K562 (cell line): ENCODE measurements at regions not wholly inside any gene's neighbourhood (a gene's known extent, or its start where the extent isn't known, plus 50 kb on each side); places are given as distances from the start of the nearest gene placed in this dataset.

ENCODE experiments used
- ATAC-seq: fragments of 200-7000 bp; cut with Tn5 transposase; 3 replicates; pipeline ENCODE4 v1.9.1; 2020; ENCODE audit warnings: moderate library complexity
- BruUV-seq: library from RNA; stranded (reverse); fragments of 400-500 nt; replicated peaks from 2 replicates; lab custom pipeline; 2021; lab: Mats Ljungman, UMichigan
- CTCF ChIA-PET: fragments of 300-600 bp; formaldehyde crosslinking; extraction: SDS; loops from one replicate; lab custom pipeline; 2021; ENCODE audit warnings: low intra/inter-chr PET ratio; lab: Yijun Ruan, JAX
- POLR2A ChIA-PET: fragments of 300-600, 350-650 bp; sonication (Branson Sonifier 250); formaldehyde crosslinking; extraction: SDS; loops from one replicate; lab custom pipeline; 2021; ENCODE audit warnings: antibody characterized with exemption, inconsistent platforms; lab: Yijun Ruan, JAX
- DNase-seq, 4 experiments: peaks; one replicate each; pipeline versions ENCODE4 v3.0.0 to v3.0.0-alpha.2; 2011 to 2018; ENCODE audit warnings: low spot score in 3 of 4, mixed read lengths in 3 of 4; ENCODE audit errors: extremely low read depth in 1 of 4
- FAIRE-seq: peaks from 2 replicates; lab custom pipeline; 2011; peaks lifted over from hg19 to GRCh38; lab: Jason Lieb, UNC
- H2AFZ ChIP-seq: 2 replicates; pipeline ENCODE4 v1.6.0; 2011; ENCODE audit warnings: low read depth, low read length, control low read depth, inconsistent platforms
- H3K27ac ChIP-seq: fragments of 200-600 bp; 3 replicates; pipeline ENCODE4 v1.8.0; 2011; ENCODE audit warnings: low read depth, mild to moderate bottlenecking, control low read depth, inconsistent platforms, low read length, moderate library complexity, mixed read lengths; ENCODE audit errors: extremely low read depth
- H3K27me3 ChIP-seq, 2 experiments: fragments of 300-600 bp in 1 of 2; 2 replicates in 1 of 2; 3 replicates in 1 of 2; pipeline versions ENCODE4 v1.6.0 to v1.8.0; 2011; ENCODE audit warnings: inconsistent platforms in 2 of 2, low read length in 2 of 2, mild to moderate bottlenecking in 1 of 2, mixed read lengths in 1 of 2, moderate library complexity in 1 of 2; ENCODE audit not compliant: control insufficient read depth in 2 of 2, insufficient read depth in 2 of 2
- H3K36me3 ChIP-seq: fragments of 300-600 bp; 3 replicates; pipeline ENCODE4 v1.8.0; 2011; ENCODE audit warnings: mild to moderate bottlenecking, low read length, inconsistent platforms; ENCODE audit not compliant: control insufficient read depth, insufficient read depth
- H3K4me1 ChIP-seq, 2 experiments: fragments of 200-600 bp in 1 of 2; replicated peaks in 1 of 2; 2 replicates in 1 of 2; 3 replicates in 1 of 2; pipeline versions ENCODE4 v1.5.1 to v1.8.0; 2011; ENCODE audit warnings: inconsistent platforms in 2 of 2, low read length in 2 of 2, mild to moderate bottlenecking in 1 of 2, mixed read lengths in 1 of 2, moderate library complexity in 1 of 2; ENCODE audit not compliant: control insufficient read depth in 2 of 2, insufficient read depth in 2 of 2
- H3K4me2 ChIP-seq: 2 replicates; pipeline ENCODE4 v1.6.1; 2011; ENCODE audit warnings: low read length, control low read depth, inconsistent platforms, mixed read lengths; ENCODE audit not compliant: insufficient read depth
- H3K4me3 ChIP-seq: fragments of 200-600 bp; sonication (generic), shearing (Covaris generic); 2 replicates; pipeline ENCODE4 v1.5.1; 2016; ENCODE audit warnings: control low read depth, inconsistent platforms
- H3K79me2 ChIP-seq: fragments of 200-600 bp; 3 replicates; pipeline ENCODE4 v1.8.0; 2011; ENCODE audit warnings: low read length, inconsistent platforms; ENCODE audit not compliant: control insufficient read depth, insufficient read depth
- H3K9ac ChIP-seq, 2 experiments: 2 replicates each; pipeline versions ENCODE4 v1.6.0 to v1.6.1; 2011; ENCODE audit warnings: low read depth in 2 of 2, low read length in 2 of 2, control low read depth in 1 of 2, inconsistent platforms in 1 of 2, mild to moderate bottlenecking in 1 of 2, mixed read lengths in 1 of 2; ENCODE audit not compliant: insufficient read depth in 1 of 2
- H3K9me1 ChIP-seq: one replicate; pipeline ENCODE4 v1.6.0; 2011; ENCODE audit warnings: inconsistent platforms, mild to moderate bottlenecking, low read length, moderate library complexity; ENCODE audit not compliant: control insufficient read depth, insufficient read depth
- H3K9me3 ChIP-seq: replicated peaks from 2 replicates; pipeline ENCODE4 v1.5.1; 2011; ENCODE audit warnings: low read depth, low read length, inconsistent platforms; ENCODE audit not compliant: control insufficient read depth, insufficient read depth
- H4K20me1 ChIP-seq: replicated peaks from 2 replicates; pipeline ENCODE4 v1.6.1; 2011; ENCODE audit warnings: low read length, inconsistent platforms, mixed read lengths; ENCODE audit not compliant: control insufficient read depth, insufficient read depth
- CBX5 ChIP-seq: IDR thresholded peaks from 2 replicates; pipeline ENCODE4 v1.6.1; 2014; ENCODE audit warnings: low read depth, borderline replicate concordance
- FOXJ2 ChIP-seq: fragments of 200-800 bp; sonication (Bioruptor generic); IDR thresholded peaks from 2 replicates; pipeline ENCODE4 v1.6.1; 2016; ENCODE audit warnings: missing genetic modification characterization, missing compliant biosample characterization
- HDAC6 ChIP-seq: IDR thresholded peaks from 2 replicates; pipeline ENCODE4 v1.6.1; 2012; ENCODE audit warnings: low read depth, mild to moderate bottlenecking, control low read depth, inconsistent platforms, low read length, moderate library complexity
- PHB ChIP-seq: fragments of 250-450 bp; sonication (Bioruptor Pico); IDR thresholded peaks from 2 replicates; pipeline ENCODE4 v1.5.0; 2021
- SOX6 ChIP-seq: fragments of 450-650 bp; IDR thresholded peaks from 2 replicates; pipeline ENCODE4 v1.6.1; 2014; ENCODE audit warnings: mild to moderate bottlenecking
- ZNF699 ChIP-seq: fragments of 250-450 bp; sonication (Bioruptor Pico); IDR thresholded peaks from 2 replicates; pipeline ENCODE4 v1.8.0; 2021; ENCODE audit warnings: mild to moderate bottlenecking, moderate library complexity; ENCODE audit not compliant: insufficient replicate concordance
- WGBS: fragments of 100-300 bp; shearing (Covaris generic); methylation state at CpG from one replicate; pipeline ENCODE4 v1.1.6; 2016; ENCODE audit warnings: low coverage, mixed read lengths; ENCODE audit not compliant: insufficient coverage; ENCODE audit errors: missing lambda C conversion rate; 5-methylcytosine and 5-hydroxymethylcytosine counted together
- in situ Hi-C: fragments of 300-500 bp; cut with MboI; formaldehyde crosslinking; loops from 4 replicates; pipeline ENCODE4 v1.15.0; 2018; ENCODE audit warnings: inconsistent platforms, mixed read lengths
- intact Hi-C: fragments of 100-400 bp; cut with micrococcal nuclease; formaldehyde crosslinking; loops from 2 replicates; pipeline ENCODE4 v1.14.2; 2022
- TF ChIP-seq, protein P1 (sequence below): fragments of 450-650 bp; formaldehyde crosslinking; IDR thresholded peaks from 2 replicates; pipeline ENCODE4 v1.4.0; 2020; ENCODE audit warnings: mild to moderate bottlenecking, mixed read lengths
- TF ChIP-seq, protein P2 (sequence below): fragments of 250-450 bp; sonication (Bioruptor Pico); IDR thresholded peaks from 2 replicates; pipeline ENCODE4 v1.5.0; 2021

DNA sequence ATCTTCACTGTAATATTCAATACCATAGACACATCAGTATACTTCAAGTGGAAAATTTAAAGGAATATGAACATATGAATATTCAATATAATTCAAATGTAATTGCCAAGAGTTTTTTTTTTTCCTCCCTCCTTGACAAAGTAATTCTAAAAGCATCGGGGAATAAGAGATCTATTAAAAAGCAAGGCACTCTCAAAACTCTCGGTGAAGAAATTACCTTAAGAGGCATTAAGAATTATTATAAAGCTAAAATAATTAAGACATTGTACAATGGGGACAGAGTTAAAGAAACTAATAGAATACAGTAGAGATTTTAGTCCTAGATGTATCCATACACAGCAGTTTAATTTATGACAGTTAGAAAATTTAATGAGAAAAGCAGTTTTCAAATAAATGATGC lies 390.0 kb upstream of the SLC8A1 start:
- no peak overlapping the region for H3K4me3 ChIP-seq
- H3K9ac ChIP-seq, result no peak overlapping the region
- H3K4me1 ChIP-seq, result no peaks in the 10 kb centered on the region
- H3K27me3 ChIP-seq, result no peaks in the 10 kb centered on the region
- H3K36me3 ChIP-seq, result no peaks in the 10 kb centered on the region
- H3K4me2 ChIP-seq, result no peak overlapping the region
- POLR2A ChIA-PET, result no interaction called here
- in situ Hi-C loops, result no loop called here
- FAIRE-seq (no peak), DNase-seq (no peak)
- no peaks in the 10 kb centered on the region for H3K9me3 ChIP-seq
- no peaks in the 10 kb centered on the region for H3K9me1 ChIP-seq
- H3K79me2 ChIP-seq, result no peaks in the 10 kb centered on the region
- no peaks in the 10 kb centered on the region for H4K20me1 ChIP-seq
- TF ChIP-seq CBX5, result no peak
- TF ChIP-seq, protein P1, sequence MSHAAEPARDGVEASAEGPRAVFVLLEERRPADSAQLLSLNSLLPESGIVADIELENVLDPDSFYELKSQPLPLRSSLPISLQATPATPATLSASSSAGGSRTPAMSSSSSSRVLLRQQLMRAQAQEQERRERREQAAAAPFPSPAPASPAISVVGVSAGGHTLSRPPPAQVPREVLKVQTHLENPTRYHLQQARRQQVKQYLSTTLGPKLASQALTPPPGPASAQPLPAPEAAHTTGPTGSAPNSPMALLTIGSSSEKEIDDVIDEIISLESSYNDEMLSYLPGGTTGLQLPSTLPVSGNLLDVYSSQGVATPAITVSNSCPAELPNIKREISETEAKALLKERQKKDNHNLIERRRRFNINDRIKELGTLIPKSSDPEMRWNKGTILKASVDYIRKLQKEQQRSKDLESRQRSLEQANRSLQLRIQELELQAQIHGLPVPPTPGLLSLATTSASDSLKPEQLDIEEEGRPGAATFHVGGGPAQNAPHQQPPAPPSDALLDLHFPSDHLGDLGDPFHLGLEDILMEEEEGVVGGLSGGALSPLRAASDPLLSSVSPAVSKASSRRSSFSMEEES (CRISPR knock-in tag), result no peak
- no peak for TF ChIP-seq HDAC6
- TF ChIP-seq PHB (CRISPR knock-in tag), result no peak
- TF ChIP-seq, protein P2, sequence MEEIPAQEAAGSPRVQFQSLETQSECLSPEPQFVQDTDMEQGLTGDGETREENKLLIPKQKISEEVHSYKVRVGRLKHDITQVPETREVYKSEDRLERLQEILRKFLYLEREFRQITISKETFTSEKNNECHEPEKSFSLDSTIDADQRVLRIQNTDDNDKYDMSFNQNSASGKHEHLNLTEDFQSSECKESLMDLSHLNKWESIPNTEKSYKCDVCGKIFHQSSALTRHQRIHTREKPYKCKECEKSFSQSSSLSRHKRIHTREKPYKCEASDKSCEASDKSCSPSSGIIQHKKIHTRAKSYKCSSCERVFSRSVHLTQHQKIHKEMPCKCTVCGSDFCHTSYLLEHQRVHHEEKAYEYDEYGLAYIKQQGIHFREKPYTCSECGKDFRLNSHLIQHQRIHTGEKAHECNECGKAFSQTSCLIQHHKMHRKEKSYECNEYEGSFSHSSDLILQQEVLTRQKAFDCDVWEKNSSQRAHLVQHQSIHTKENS (CRISPR knock-in tag), result no peak
- no peak for TF ChIP-seq ZNF699 (CRISPR knock-in tag)
- TF ChIP-seq SOX6, result no peak
- TF ChIP-seq FOXJ2 (tag), result no peak
- TF ChIP-seq, all 486 proteins: peak for 0
- CTCF ChIA-PET, result no interaction called here
- Histone ChIP-seq H3K27ac (no peak overlapping the region), H2AFZ (no peak overlapping the region)
- ATAC-seq, result no peak
- intact Hi-C loops, result no loop called here
- BruUV-seq, result no TSS peak
- 0% methylated on average over 2 of the region's 2 CpGs for WGBS
